Neutrophil (primary cell): ENCODE measurements at regions not wholly inside any gene's neighbourhood (a gene's known extent, or its start where the extent isn't known, plus 50 kb on each side); places are given as distances from the start of the nearest gene placed in this dataset.

Experiments used
- H3K27ac ChIP-seq: fragments of 200-600 bp; sonication (generic); 2 replicates; pipeline ENCODE4 v1.5.1; 2016; ENCODE audit warnings: mild to moderate bottlenecking, moderate library complexity
- H3K27me3 ChIP-seq: fragments of 200-600 bp; sonication (generic); 2 replicates; pipeline ENCODE4 v1.6.0; 2016; ENCODE audit warnings: mild to moderate bottlenecking
- H3K36me3 ChIP-seq: fragments of 200-600 bp; sonication (generic); 2 replicates; pipeline ENCODE4 v1.5.1; 2017
- H3K4me1 ChIP-seq, 2 experiments: fragments of 200-600 bp in 1 of 2; sonication (generic) in 1 of 2; 1 replicate in 1 of 2; 2 replicates in 1 of 2; pipeline versions ENCODE4 v1.5.1 to v1.6.1; 2013 to 2016; ENCODE audit warnings: low read depth in 1 of 2, low read length in 1 of 2, mild to moderate bottlenecking in 1 of 2, moderate library complexity in 1 of 2; ENCODE audit not compliant: control insufficient read depth in 1 of 2, insufficient read depth in 1 of 2
- H3K4me3 ChIP-seq, 2 experiments: fragments of 200-600 bp in 1 of 2; sonication (generic) in 1 of 2; 1 replicate in 1 of 2; 2 replicates in 1 of 2; pipeline ENCODE4 v1.5.1; 2013 to 2016; ENCODE audit warnings: low read depth in 1 of 2, low read length in 1 of 2, mild to moderate bottlenecking in 1 of 2, moderate library complexity in 1 of 2
- H3K9me3 ChIP-seq: fragments of 200-600 bp; sonication (generic); 2 replicates; pipeline ENCODE4 v1.5.1; 2016
- CTCF ChIP-seq: fragments of 200-600 bp; sonication (generic); IDR thresholded peaks from 2 replicates; pipeline ENCODE4 v1.5.1; 2016; ENCODE audit warnings: antibody characterized with exemption

DNA sequence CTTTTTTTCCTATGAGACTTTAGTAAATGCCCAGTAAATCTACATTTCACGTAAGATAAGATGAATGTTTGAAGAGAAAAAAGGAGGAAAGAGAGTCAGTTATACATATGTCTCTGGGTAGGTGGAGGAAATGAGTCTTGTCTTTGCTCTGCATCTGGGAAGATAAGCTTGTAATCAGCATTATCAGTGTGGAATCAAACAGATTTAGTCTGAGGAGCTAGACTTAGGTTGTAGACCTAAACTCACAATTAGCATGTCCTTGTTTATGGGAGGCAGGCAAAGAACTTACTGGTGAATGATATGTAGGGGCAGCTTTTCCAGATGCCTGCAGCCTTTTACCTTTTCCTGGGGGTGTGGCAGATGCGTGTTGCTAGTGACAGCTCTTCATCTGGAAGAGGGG is 962.3 kb downstream of the TBC1D22A start:
- Histone ChIP-seq H3K27ac (no peak overlapping the region), H3K36me3 (no peaks in the 10 kb centered on the region), H3K9me3 (no peaks in the 10 kb centered on the region), H3K4me1 (no peaks in the 10 kb centered on the region), H3K4me3 (no peak overlapping the region), H3K27me3 (no peaks in the 10 kb centered on the region)
- TF ChIP-seq CTCF = no peak

GRCh38 chr22:47724030-47724429 is 961.6 kb downstream of the TBC1D22A start:
- Histone ChIP-seq H3K27ac (no peak overlapping the region), H3K4me1 (no peaks in the 10 kb centered on the region), H3K36me3 (no peaks in the 10 kb centered on the region), H3K27me3 (no peaks in the 10 kb centered on the region), H3K4me3 (no peak overlapping the region), H3K9me3 (no peaks in the 10 kb centered on the region)
- TF ChIP-seq CTCF = no peak

DNA sequence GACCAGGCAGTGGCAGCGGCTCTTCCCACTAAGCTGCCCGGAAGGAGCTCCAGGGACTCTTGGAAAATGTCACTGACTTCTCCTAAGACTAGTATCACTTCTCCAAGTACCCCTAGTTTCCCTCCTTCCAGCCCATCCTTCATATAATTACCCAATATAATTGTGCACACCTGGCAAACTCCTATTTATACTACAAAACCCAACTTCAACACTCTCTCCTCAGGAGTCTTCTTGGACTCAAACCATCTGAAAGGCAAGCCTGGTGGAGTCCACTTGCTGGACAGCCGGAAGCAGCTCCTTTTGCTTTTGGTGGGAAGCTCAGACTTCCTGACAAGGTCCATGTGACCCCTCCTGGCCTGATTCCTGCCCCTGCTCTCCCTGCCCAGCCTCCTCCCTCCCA is 955.9 kb downstream of the TBC1D22A start:
- no peak overlapping the region for H3K4me3 ChIP-seq
- H3K27me3 ChIP-seq = no peaks in the 10 kb centered on the region
- no peak for TF ChIP-seq CTCF
- no peaks in the 10 kb centered on the region for H3K36me3 ChIP-seq
- H3K4me1 ChIP-seq = no peaks in the 10 kb centered on the region
- no peak overlapping the region for H3K27ac ChIP-seq
- no peaks in the 10 kb centered on the region for H3K9me3 ChIP-seq

- H3K36me3 ChIP-seq = no peaks in the 10 kb centered on the region
These were observed 954.6 kb downstream of the TBC1D22A start for GRCh38 chr22:47716890-47717615.

DNA sequence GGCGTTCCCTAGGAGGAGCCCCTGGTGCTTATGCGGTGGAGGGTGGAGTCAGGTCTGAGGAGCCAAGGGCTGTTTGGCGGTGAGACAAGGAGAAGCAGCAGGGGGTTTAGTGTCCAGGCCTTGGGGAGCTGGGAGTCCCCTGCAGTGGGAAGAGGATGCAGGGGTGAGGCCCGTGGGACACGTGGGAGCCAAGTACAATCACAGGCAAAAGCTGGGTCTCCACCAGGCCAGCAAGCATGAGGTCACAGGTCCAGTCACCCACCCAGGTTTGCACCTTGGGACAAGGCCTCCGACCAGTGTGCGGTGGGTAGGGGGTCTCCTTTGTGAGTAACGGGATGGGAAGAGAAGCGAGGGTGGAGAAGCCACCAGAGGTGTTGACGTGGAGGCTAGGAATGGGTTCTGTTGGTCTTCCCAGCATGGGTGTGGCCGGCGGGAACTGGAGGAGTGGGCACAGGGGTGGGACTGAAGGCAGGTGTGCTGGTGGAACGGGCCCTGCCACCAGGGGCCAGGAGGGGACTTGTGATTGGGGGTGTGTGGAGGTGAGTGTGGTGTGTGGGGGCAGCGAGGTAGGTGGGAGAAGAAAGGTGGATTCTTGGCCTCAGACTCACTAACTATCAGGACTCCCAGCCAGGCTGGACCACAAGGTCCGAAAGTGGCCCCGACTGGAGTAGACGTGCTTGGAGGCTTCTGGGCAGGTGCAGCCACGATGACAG is 953.6 kb downstream of the TBC1D22A start:
- Histone ChIP-seq H3K9me3 (no peaks in the 10 kb centered on the region), H3K4me3 (no peak overlapping the region), H3K4me1 (no peaks in the 10 kb centered on the region), H3K36me3 (no peaks in the 10 kb centered on the region), H3K27ac (no peak overlapping the region), H3K27me3 (no peaks in the 10 kb centered on the region)
- TF ChIP-seq CTCF = no peak

More at GRCh38 chr22:47716890-47717615, 954.6 kb downstream of the TBC1D22A start:
- Histone ChIP-seq H3K27me3 (no peaks in the 10 kb centered on the region), H3K4me1 (no peaks in the 10 kb centered on the region), H3K9me3 (no peaks in the 10 kb centered on the region), H3K27ac (no peak overlapping the region), H3K4me3 (no peak overlapping the region)
- TF ChIP-seq CTCF = no peak
